D721Med (cell line): ENCODE measurements at regions not wholly inside any gene's neighbourhood (a gene's known extent, or its start where the extent isn't known, plus 50 kb on each side); places are given as distances from the start of the nearest gene placed in this dataset.

ENCODE experiments used
- DNase-seq: peaks from one replicate; pipeline ENCODE4 v3.0.0; 2011; ENCODE audit warnings: low spot score; ENCODE audit not compliant: insufficient read length
- FAIRE-seq: peaks from 2 replicates; lab custom pipeline; 2011; peaks lifted over from hg19 to GRCh38; lab: Jason Lieb, UNC
- CTCF ChIP-seq: IDR thresholded peaks from 2 replicates; pipeline ENCODE4 v1.5.1; 2012; ENCODE audit warnings: mild to moderate bottlenecking, control low read depth; ENCODE audit not compliant: insufficient read depth; ENCODE audit errors: missing control alignments

- FAIRE-seq (no peak), DNase-seq (no peak)
- TF ChIP-seq CTCF = no peak
These were observed 221.6 kb upstream of the SOX21 start for GRCh38 chr13:94933936-94934335.

GRCh38 chr13:94933230-94933751 is 220.9 kb upstream of the SOX21 start:
- DNase-seq (no peak), FAIRE-seq (no peak)
- no peak for TF ChIP-seq CTCF

GRCh38 chr13:94928127-94928775 is 215.9 kb upstream of the SOX21 start:
- FAIRE-seq (peak; percentile 58), DNase-seq (no peak)
- TF ChIP-seq CTCF = no peak

GRCh38 chr13:94925263-94925662 is 212.9 kb upstream of the SOX21 start:
- TF ChIP-seq CTCF = no peak
- FAIRE-seq = no peak
- DNase-seq = no peak

GRCh38 chr13:94921181-94921580 is 208.8 kb upstream of the SOX21 start:
- FAIRE-seq (no peak), DNase-seq (no peak)
- no peak for TF ChIP-seq CTCF

- no peak for DNase-seq
- no peak for TF ChIP-seq CTCF
- FAIRE-seq = no peak
These were observed 208.2 kb upstream of the SOX21 start for GRCh38 chr13:94920578-94920977.

GRCh38 chr13:94917824-94918223 is 205.5 kb upstream of the SOX21 start:
- DNase-seq (no peak), FAIRE-seq (no peak)
- TF ChIP-seq CTCF = no peak
